ENCODE measurements at regions not wholly inside any gene's neighbourhood (a gene's known extent, or its start where the extent isn't known, plus 50 kb on each side); places are given as distances from the start of the nearest gene placed in this dataset.

- Histone ChIP-seq H3K9me3 (ENCODE audit: control insufficient read depth in 4 of 4, low read length in 3 of 4) (no peaks in the 10 kb centered on the region), H3K4me1 (ENCODE audit: control insufficient read depth in 4 of 4, insufficient read depth in 4 of 4, low read length in 3 of 4) (peaks cover 0 to 7% (median 0%) of the 10 kb centered on the region in 4 donors), H3K36me3 (ENCODE audit: control insufficient read depth in 4 of 4, insufficient read depth in 3 of 4, low read depth in 1 of 4, low read length in 3 of 4) (no peaks in the 10 kb centered on the region), H3K9ac (ENCODE audit: low read depth in 1 of 2, low read length in 2 of 2) (no peak overlapping the region), H3K27me3 (ENCODE audit: control insufficient read depth in 4 of 4, insufficient read depth in 4 of 4, low read length in 3 of 4) (no peaks in the 10 kb centered on the region), H3K4me3 (ENCODE audit: low read depth in 1 of 3, low read length in 3 of 3) (no peak overlapping the region), H3K27ac (ENCODE audit: low read depth in 1 of 2, low read length in 2 of 2) (no peak overlapping the region)
- DNase-seq (ENCODE audit: low spot score), result no peak
- TF ChIP-seq YY1 (IDR thresholded peaks at IDR 0.05) (no peak), EGR1 (IDR thresholded peaks at IDR 0.05; ENCODE audit: low read depth in 2 of 2) (no peak), FOXA2 (IDR thresholded peaks at IDR 0.05) (no peak), RXRA (IDR thresholded peaks at IDR 0.05) (no peak), MAX (IDR thresholded peaks at IDR 0.05) (no peak), HNF4A (conservative IDR thresholded peaks at IDR 0.05) (no peak), ZBTB33 (IDR thresholded peaks at IDR 0.05) (no peak), HNF4G (IDR thresholded peaks at IDR 0.05) (no peak), NR2F2 (IDR thresholded peaks at IDR 0.05) (no peak), RAD21 (IDR thresholded peaks at IDR 0.05) (no peak), SP1 (IDR thresholded peaks at IDR 0.05) (no peak), GABPA (IDR thresholded peaks at IDR 0.05 in 1 of 2, conservative IDR thresholded peaks at IDR 0.05 in 1 of 2) (no peak), CTCF (IDR thresholded peaks at IDR 0.05; ENCODE audit: low read depth, low read length, missing input control) (no peak), REST (IDR thresholded peaks at IDR 0.05) (no peak), FOXA1 (IDR thresholded peaks at IDR 0.05) (no peak), TAF1 (conservative IDR thresholded peaks at IDR 0.05) (no peak), ATF3 (IDR thresholded peaks at IDR 0.05) (no peak), JUND (IDR thresholded peaks at IDR 0.05) (no peak)
- WGBS, result 85% methylated on average over 2 of the region's 2 CpGs
Measured at GRCh38 chr4:23232987-23233386, 540.2 kb downstream of the GBA3 start.
